ENCODE measurements at regions not wholly inside any gene's neighbourhood (a gene's known extent, or its start where the extent isn't known, plus 50 kb on each side); places are given as distances from the start of the nearest gene placed in this dataset.
"Not testable (repeated sequence)": the region's sequence is repeated elsewhere in the genome, so short reads cannot be mapped to it uniquely, and the experiment has no call there.

- no peak for FAIRE-seq
These were observed 203.7 kb upstream of the RSPO3 start for GRCh38 chr6:126914801-126915200.

GRCh38 chr6:126919947-126920346 lies 198.5 kb upstream of the RSPO3 start:
- no peak for FAIRE-seq

GRCh38 chr6:126923807-126924206 lies 194.7 kb upstream of the RSPO3 start:
- FAIRE-seq, result no peak

GRCh38 chr6:126926926-126927325 lies 191.5 kb upstream of the RSPO3 start:
- FAIRE-seq, result no peak

DNA sequence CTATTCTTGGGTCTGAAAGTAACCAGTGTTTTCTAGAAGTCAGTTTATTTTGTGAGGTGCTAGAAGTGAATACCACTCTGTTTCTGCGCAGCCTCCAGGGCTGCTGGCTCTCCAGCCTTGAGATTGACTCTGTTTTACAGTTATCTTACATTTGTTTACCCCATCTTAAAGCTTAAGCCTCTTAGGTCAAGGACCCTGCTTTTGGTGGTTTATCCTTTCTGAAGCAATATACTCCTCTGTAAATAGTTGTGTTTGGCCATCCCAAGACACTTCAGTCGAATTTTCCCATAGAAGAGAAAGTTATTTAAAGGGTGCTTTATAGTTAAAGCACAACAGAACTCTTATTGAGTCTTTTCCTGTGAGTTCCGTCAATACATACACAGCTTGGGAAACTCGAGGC lies 190.6 kb upstream of the RSPO3 start:
- no peak for FAIRE-seq

DNA sequence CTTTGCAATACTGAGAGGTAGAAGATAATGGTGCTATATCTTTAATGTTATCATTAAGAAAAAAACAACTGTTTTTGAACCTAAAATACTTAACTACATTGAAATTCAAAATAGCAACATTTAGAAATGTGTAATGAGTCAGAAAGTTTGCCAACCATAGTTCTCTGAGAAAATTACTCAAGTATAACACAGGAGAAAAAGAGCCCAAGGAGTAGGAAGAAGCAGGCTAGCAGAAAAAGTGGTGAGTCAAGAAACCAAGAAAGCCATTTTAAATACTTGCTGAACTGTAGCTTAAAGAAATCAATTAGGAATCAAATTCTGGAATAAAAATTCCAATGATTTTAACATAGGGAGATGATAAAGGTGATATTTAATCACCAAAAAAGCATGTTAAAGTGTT lies 181.0 kb upstream of the RSPO3 start:
- no peak for FAIRE-seq

DNA sequence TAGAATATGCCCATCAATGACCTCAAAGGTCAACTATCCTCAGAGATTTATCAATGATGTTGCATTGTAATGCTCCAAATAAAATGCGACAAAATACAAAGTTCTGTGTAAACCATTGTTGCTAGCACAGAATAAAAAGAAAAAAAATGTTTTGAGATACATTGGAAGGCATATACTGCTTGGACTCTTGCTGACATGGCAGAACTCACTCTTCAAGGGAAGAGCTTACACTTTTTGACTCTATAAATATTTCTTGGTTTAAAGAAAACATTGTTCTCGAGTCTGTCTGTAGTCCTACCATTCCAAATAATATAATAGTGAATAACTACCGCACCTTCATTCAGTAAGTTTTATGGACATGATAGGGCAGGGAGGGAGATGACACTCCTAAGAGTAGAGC lies 178.7 kb upstream of the RSPO3 start:
- FAIRE-seq, result no peak

DNA sequence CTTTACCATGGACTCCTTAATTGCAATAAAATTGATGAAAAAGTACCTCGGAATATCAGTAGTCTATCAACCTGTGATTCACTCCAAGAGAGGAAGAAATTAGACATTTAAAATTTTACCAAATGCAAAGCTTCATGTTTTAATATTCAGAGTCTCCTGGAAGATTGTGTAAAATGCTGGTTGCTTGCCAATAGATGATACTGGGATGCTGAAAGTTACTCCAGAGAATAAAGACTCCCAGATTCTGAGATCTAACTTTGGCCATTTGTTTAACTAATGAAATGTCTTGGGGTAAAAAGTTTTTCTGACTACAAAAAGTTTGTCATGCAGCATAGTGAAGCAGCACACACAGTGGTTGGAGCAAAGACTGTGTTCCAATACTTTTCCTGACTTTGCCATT lies 176.7 kb upstream of the RSPO3 start:
- no peak for FAIRE-seq

DNA sequence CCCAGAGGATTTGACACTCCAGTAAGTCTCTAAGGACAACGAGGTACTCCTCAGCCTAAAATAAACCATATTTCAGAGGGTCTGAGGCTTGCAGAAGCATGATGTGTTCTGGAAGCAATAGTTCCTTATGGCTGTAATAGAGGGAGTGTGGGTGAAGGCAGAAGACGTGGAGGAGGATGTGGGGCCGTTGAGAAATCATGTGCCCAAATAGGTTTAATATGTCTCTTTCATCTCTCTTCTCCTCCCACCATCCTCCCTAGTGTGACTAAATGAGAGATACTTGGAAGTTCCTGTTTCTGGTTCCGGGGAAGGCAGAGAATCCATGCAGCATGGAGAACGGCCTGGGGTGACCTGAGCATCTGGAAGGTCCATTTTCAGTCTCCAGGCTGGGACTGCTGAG lies 174.0 kb upstream of the RSPO3 start:
- FAIRE-seq, result no peak

DNA sequence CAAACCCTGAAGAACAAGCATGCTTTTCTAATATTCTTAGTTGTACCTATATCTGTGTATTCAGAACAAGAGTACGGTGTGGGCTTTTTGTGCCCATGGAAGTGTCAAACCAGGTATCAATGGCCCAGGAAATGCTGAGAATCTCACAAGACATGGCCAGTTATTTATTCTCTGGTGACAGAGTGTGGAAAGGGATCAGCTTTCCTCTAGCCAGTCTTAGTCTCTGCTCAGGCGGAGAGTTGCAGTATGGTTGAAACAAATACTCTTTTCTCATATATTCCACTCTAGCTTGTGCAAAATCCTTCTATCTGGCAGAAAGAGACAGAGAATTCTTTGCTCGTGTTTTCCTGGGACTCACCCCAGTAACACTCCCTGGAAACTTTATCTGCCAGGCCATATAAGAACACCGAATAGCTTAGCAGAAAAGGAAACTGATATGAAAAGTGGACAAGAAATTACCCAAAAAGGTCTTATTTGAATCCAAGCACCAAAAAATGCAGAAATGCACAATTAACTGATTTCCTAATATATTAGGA lies 173.3 kb upstream of the RSPO3 start:
- FAIRE-seq, result no peak

DNA sequence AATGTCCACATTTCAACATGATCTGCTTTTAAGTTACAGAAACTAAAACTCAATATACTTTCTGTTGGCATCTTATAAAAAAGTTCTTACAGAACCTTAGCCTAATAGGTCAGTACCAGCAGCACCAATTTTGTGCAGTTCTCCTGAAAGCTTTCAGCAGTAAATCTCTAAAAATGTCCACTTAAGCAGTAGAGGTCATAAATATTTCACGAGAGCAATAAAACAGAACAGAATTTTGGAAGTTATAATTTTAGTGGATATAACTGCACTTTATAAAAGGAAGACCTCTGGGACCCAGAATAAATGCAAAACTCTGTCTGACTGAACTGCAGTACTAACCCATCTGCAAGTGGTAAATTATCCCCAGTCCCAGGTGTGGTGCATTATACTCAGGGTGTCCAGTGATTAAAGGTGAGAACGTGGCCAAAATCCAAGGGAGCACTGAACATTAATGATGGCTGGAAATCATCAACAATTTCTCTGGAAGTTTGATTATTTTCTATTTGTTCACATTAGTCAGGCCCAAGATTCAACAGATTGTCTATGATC lies 172.6 kb upstream of the RSPO3 start:
- no peak for FAIRE-seq

DNA sequence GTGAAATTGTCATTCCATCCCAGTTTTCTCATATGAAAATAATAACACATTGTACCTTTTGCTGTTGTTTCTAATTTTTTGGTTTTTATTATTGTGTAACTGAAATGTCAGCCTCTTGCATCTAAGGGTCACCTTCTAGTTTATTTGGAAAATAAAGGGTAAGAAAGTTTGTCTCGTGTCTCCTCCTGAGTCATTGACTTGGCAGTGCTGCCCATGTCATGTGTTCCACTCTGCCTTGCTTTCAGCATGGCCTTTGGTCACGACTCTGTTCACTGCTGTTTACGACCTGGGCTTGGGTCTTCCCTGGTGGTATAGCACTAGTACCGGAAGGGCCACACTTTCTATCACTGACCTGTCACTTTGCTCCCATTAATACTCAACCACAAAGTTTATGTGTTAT lies 171.4 kb upstream of the RSPO3 start:
- FAIRE-seq, result no peak

GRCh38 chr6:126949786-126950185 lies 168.7 kb upstream of the RSPO3 start:
- no peak for FAIRE-seq

DNA sequence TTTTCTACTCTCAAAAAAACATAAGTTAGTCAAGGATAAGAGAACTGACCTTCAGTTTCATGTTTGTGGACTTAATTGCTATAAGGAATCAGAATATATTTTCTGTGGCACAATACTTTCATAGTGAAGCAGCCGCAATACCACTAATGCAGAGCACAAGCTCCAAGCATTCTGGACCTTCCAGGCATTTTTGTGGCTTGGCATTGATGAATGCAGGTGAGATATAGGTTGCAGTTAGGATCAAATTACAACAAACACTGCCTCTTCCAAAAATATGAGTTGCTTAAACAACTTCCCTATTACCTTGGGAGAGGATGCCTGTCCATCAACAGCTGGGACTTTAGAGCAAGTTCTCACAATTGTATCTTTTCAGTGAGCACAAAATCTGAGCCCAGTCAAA lies 162.8 kb upstream of the RSPO3 start:
- FAIRE-seq, result no peak

DNA sequence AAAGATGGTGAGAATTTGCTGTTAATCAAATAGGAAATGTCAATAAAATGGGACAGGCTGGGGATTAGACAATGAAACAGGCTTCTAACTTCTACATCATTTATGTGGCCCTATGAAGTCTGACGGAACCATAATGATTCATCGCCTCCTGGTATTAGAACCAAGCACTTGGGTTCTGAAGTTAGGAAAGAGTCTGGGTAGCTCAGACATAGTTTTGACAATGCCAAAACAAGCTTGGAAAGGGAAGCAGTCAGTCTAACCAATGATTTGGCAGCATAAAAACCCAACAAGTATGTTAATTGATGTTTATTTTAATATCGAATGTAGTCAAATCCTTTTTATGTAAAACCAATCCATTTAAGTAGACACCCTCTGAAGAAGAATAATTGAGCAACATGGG lies 160.8 kb upstream of the RSPO3 start:
- FAIRE-seq, result no peak

- no peak for FAIRE-seq
These were observed 158.7 kb upstream of the RSPO3 start for GRCh38 chr6:126959765-126960164.

DNA sequence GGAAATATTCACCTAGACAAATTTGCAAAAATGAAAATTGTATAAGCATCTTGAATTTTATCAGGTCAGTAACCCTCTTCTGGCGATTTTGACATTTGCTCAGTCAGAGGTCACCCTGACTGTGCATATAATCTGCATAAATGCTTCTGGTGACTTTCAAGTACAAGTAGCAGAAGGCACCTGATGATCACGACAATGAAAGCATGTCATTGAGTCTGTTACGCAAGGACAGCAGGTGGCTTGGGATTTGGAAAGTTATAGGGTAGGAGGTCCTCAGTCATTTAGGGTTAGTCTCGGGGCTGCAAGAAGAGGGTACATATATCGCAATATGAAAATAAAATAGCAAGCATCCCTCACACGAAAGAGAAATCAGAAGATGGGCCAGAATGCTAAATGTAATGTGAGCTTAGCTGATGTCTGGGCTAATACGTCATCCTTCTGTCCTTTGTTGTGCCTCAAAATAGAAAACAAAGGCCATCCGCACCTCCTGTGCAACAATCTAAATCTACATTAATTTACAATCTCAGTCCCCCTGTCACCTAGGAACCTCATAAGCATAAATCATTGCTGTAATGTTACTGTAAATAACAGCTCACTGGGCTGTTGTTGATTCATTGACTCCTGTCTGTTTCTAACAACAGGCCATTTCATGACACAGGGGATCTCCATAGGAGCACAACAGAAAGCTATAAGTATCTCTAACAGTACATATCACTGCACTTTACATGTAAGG lies 155.2 kb upstream of the RSPO3 start:
- FAIRE-seq, result no peak

GRCh38 chr6:126967296-126968005 lies 151.0 kb upstream of the RSPO3 start:
- no peak for FAIRE-seq

DNA sequence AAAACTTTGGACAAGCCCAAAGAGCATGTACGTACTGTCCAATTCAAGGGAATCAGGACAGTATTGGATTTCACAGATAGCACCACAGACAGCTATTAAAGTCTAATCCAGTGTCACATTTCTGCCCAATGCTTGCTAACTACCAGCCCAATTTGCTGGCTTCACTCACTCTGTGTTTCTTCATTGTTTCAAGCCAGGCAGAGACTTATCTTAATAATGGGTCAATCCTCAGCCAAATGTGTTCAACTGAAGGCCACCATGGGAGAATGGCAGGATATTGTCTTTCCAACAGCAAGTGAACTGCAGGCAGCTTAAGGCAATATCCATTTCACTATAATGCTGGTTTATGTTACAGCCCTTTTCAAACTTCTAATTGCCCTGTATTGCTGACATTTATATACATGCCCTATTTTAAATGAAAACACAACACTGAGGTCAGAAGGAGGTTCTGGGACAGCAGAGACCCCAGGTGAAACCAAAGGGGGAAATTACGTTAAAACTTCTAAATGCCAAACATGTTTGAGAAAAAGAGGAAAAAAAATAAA lies 142.1 kb upstream of the RSPO3 start:
- no peak for FAIRE-seq

DNA sequence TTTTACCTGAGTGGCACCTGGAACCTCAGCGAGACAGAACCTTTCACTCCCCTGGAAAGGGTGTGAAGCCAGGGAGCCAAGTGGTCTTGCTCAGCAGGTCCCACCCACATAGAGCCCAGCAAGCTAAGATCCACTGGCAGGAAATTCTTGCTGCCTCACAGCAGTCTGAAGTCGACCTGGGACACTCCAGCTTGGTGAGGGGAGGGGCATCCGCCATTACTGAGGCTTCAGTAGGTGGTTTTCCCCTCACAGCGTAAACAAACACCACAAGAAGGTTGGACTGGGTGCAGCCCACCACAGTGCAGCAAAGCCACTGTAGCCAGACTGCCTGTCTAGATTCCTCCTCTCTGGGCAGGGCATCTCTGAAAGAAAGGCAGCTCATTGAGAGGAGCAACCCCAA lies 134.7 kb upstream of the RSPO3 start:
- no peak for FAIRE-seq

GRCh38 chr6:126988125-126988524 lies 130.3 kb upstream of the RSPO3 start:
- not testable (repeated sequence) for FAIRE-seq

GRCh38 chr6:127000631-127001030 lies 117.8 kb upstream of the RSPO3 start:
- FAIRE-seq, result no peak

DNA sequence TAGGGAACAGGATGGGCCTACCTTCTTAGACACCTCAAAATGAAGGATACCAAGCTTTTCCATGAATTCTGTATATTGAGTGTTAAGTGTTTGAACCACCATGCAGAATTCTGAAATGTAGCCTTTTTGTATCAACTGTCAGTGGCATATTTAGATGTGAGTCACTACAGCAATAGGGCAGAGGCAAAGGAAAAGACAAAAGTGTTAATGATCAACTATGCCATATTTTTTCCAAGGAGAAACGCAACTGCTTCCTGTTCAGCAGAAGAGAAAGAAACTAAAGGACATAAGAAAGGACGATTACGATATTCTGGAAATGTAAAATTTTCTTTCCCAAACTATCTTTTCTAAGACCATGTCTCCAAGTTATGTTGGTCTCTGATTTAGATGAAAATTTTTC lies 104.6 kb upstream of the RSPO3 start:
- no peak for FAIRE-seq

- no peak for FAIRE-seq
These were observed 102.6 kb upstream of the RSPO3 start for GRCh38 chr6:127015858-127016257.

Data from islet of Langerhans (tissue), 1 donor.